ENCODE measurements at regions not wholly inside any gene's neighbourhood (a gene's known extent, or its start where the extent isn't known, plus 50 kb on each side); places are given as distances from the start of the nearest gene placed in this dataset.

DNA sequence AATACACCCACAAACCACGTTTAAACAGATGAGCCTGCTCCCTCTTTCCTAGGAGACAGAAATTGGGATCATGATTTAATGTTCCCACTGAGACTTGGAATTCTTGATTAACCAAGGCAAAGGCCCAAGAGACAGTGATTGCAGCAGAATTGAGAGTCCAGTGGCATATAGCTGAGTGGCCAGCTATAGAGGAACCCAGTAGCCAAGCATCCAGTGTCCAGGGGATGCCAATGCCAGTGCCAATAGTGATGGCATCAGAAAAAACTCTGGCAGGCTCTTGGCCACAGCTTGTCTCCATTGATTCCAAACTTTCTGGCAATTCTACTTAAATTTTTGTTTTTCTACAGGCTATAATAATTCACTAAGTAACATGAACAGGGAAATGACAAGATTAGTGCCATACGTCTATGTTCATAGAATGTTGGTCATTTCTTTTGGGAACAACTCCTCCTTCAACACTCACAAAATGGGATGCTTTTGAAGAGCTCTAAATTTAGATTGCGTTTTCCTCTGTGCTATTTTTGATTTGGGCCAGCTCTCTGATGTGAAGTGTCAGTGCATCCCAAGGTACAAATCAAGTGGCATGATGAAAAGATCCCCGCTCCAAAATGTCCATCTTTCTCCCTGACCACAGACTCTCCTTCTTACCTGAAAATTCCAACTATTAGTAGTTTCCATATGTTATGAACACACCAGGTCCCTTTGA is 83.1 kb upstream of the A1CF start:
- TF ChIP-seq, protein P1, sequence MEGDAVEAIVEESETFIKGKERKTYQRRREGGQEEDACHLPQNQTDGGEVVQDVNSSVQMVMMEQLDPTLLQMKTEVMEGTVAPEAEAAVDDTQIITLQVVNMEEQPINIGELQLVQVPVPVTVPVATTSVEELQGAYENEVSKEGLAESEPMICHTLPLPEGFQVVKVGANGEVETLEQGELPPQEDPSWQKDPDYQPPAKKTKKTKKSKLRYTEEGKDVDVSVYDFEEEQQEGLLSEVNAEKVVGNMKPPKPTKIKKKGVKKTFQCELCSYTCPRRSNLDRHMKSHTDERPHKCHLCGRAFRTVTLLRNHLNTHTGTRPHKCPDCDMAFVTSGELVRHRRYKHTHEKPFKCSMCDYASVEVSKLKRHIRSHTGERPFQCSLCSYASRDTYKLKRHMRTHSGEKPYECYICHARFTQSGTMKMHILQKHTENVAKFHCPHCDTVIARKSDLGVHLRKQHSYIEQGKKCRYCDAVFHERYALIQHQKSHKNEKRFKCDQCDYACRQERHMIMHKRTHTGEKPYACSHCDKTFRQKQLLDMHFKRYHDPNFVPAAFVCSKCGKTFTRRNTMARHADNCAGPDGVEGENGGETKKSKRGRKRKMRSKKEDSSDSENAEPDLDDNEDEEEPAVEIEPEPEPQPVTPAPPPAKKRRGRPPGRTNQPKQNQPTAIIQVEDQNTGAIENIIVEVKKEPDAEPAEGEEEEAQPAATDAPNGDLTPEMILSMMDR (IDR thresholded peaks at IDR 0.05; ENCODE audit: low read depth, low read length) = no peak
- H3K4me3 ChIP-seq (ENCODE audit: low read depth, low read length) = no peak overlapping the region

DNA sequence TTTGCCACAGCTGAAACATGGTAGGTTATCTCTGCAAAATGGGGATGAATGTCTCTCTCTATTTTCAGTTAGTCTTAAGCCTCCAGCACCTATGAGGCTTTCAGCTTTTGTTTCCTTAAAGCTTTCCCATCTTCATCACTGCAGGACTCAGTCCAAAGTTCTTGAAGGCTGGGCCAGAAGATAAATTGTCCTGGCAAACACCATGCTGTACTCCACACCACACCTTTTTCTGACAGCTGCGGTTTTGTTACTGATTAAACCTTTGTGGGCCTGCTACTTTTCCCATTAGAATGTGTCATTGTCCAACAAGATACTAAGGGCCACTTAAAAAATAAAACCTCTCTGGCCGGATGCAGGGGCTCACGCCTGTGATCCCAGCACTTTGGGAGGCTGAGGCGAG is 87.2 kb upstream of the A1CF start:
- TF ChIP-seq, protein P1 (IDR thresholded peaks at IDR 0.05; ENCODE audit: low read depth, low read length) = no peak
- H3K4me3 ChIP-seq (ENCODE audit: low read depth, low read length) = no peak overlapping the region

DNA sequence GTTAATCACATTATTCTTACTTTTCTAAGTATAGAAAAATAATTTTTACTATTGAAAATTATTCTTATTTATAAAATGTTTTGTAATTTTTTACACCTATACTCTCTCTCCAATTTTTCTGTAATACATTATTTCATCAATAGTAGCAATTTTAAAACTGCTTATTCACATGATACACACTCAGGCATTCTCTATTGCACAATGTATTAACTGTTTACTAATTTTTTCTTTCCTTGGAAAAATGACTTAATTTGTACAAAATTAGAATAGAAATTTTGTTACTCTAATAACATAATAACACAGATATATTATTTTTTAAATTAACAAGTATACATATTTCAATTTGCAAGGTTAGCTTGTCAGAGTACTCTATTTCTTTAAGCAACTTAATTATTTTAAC is 92.9 kb upstream of the PRKG1 start:
- no peak overlapping the region for H3K4me3 ChIP-seq (ENCODE audit: low read depth, low read length)
- TF ChIP-seq, protein P1 (IDR thresholded peaks at IDR 0.05; ENCODE audit: low read depth, low read length) = no peak

DNA sequence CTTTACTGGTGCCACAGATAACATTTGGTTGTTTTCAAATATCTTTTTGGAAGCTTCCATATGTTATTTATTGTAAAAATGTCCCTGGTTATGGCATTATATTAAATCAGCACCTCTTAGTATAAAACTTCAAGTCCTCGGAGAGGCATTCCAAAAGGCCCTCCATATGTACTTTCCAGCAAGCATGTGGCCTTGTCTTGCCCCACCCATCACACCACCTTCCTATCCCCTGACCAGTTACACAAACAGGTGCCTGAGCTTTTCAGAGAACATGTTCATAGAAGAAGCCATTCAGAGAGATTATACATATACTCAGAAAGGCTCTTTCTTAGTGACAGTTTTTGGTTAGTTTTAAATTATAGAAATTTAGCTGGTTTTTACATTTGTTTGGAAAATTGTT is 92.4 kb upstream of the PRKG1 start:
- no peak overlapping the region for H3K4me3 ChIP-seq (ENCODE audit: low read depth, low read length)
- TF ChIP-seq, protein P1 (IDR thresholded peaks at IDR 0.05; ENCODE audit: low read depth, low read length) = no peak

DNA sequence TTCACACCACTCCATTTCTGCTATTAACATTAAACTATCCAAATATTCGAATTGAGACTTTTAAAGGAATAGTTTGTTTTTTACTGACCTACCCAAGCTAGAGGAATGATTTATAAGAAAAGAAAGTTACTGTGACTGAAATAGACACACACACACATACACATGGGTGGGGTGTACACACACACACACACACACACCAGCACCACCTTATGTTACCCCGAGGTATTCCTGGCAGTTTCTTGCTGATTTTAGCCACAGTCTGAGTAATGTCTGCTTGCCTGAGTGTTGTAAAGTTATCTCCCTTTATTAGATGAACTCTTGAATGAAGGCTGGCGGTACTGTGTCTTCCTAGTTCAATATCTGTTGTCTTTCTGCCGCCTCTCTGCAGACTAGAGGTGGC is 91.3 kb upstream of the PRKG1 start:
- no peak overlapping the region for H3K4me3 ChIP-seq (ENCODE audit: low read depth, low read length)
- TF ChIP-seq, protein P1 (IDR thresholded peaks at IDR 0.05; ENCODE audit: low read depth, low read length) = no peak

DNA sequence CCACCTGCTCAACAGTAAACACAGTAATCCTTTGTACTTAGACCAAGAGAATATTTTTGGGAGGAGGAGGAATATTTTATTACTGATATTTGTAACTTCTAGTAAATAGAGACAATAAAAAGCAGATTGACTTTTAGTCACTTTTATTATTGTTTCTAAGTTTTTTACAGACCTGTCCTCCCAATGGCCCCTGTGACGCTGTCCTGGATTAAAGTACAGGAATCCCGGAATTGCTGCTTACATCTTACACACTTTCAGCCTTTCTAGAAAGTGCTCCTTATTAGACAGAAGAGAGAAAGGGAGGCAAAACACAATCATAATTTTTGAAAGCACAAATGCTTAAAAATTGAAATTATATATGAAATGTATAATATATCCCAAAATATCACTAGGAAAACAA is 86.4 kb upstream of the PRKG1 start:
- H3K4me3 ChIP-seq (ENCODE audit: low read depth, low read length) = no peak overlapping the region
- TF ChIP-seq, protein P1 (IDR thresholded peaks at IDR 0.05; ENCODE audit: low read depth, low read length) = no peak

DNA sequence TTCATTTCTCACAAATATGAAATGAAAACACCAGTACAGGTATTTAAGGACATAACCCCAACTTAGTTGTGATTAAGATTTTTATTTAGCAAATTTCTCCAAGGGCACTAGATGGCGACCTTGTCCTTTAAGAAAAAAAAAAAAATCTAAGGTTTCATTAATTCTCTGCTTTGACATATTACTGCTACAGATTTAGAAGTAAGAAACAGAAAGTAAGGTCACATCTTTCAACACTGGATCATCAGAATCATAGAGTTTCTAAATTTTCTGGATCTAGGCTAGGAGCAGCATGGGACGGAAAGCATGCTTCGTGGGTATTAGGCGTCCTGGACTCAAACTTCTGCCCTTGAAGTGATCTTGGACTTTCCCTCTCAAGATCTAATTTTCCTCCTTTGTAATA is 85.5 kb upstream of the PRKG1 start:
- H3K4me3 ChIP-seq (ENCODE audit: low read depth, low read length) = no peak overlapping the region
- TF ChIP-seq, protein P1 (IDR thresholded peaks at IDR 0.05; ENCODE audit: low read depth, low read length) = 0 out of 2 replicates have a peak, but pooled peaks have one; percentile 17

All from WI38 (cell line).